ENCODE measurements at regions not wholly inside any gene's neighbourhood (a gene's known extent, or its start where the extent isn't known, plus 50 kb on each side); places are given as distances from the start of the nearest gene placed in this dataset.

DNA sequence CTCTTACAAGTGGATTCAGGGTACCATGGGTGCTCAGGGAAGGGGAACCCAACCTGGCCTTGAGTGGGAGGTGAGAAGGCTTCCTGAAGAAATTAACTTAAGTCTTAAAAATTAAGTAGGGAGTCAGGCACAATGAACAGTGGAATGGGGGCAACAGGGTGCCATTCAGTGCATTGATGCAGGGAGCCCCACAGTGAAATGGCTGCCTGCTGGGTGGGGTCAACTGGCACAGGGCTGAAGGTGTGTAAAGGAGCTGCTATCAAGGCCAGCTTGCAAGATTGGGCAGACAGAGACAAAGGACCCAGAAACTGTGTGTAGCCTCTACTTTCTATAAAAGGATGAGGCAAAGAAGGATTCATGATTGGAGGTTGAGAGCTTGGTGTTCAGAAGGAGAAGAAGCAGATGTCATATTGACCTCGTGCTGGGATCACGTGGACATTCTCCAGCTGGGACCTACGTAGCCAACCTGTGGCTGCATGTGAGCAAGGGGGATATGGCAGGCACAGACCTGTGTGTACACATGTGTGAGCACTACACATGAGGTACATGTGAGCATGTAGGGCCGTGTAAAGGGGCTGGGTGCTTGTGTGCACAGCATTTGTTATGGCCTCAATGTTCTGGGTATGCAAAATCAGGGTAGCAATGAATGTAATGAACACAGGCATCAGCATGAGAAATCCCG lies 209.5 kb upstream of the HAAO start:
- no peak overlapping the region for H3K27ac ChIP-seq (ENCODE audit: low read depth, low read length)
- TF ChIP-seq, protein P1, sequence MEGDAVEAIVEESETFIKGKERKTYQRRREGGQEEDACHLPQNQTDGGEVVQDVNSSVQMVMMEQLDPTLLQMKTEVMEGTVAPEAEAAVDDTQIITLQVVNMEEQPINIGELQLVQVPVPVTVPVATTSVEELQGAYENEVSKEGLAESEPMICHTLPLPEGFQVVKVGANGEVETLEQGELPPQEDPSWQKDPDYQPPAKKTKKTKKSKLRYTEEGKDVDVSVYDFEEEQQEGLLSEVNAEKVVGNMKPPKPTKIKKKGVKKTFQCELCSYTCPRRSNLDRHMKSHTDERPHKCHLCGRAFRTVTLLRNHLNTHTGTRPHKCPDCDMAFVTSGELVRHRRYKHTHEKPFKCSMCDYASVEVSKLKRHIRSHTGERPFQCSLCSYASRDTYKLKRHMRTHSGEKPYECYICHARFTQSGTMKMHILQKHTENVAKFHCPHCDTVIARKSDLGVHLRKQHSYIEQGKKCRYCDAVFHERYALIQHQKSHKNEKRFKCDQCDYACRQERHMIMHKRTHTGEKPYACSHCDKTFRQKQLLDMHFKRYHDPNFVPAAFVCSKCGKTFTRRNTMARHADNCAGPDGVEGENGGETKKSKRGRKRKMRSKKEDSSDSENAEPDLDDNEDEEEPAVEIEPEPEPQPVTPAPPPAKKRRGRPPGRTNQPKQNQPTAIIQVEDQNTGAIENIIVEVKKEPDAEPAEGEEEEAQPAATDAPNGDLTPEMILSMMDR (IDR thresholded peaks at IDR 0.05; ENCODE audit: extremely low read depth, low read depth, low read length), result no peak
- no peak for DNase-seq (ENCODE audit: insufficient read length, low spot score, missing footprints)
- no peaks in the 10 kb centered on the region for H3K27me3 ChIP-seq (ENCODE audit: insufficient read depth, low read length)
- H3K9me3 ChIP-seq (ENCODE audit: low read depth, low read length), result no peaks in the 10 kb centered on the region
- no peak overlapping the region for H3K4me3 ChIP-seq (ENCODE audit: insufficient read depth, low read length)
- no peak overlapping the region for H2AFZ ChIP-seq (ENCODE audit: low read length)
- H3K36me3 ChIP-seq (ENCODE audit: insufficient read depth, low read length), result no peaks in the 10 kb centered on the region
- no peak overlapping the region for H3K4me2 ChIP-seq (ENCODE audit: insufficient read depth, low read length)
- no peaks in the 10 kb centered on the region for H4K20me1 ChIP-seq (ENCODE audit: insufficient read depth, low read length)
- H3K79me2 ChIP-seq (ENCODE audit: insufficient read depth, low read length), result no peaks in the 10 kb centered on the region
- H3K4me1 ChIP-seq (ENCODE audit: insufficient read depth, low read length), result no peaks in the 10 kb centered on the region

- Histone ChIP-seq H3K27me3 (ENCODE audit: insufficient read depth, low read length) (no peaks in the 10 kb centered on the region), H3K27ac (ENCODE audit: low read depth, low read length) (no peak overlapping the region), H2AFZ (ENCODE audit: low read length) (no peak overlapping the region), H3K4me2 (ENCODE audit: insufficient read depth, low read length) (no peak overlapping the region), H3K4me1 (ENCODE audit: insufficient read depth, low read length) (no peaks in the 10 kb centered on the region), H3K9me3 (ENCODE audit: low read depth, low read length) (no peaks in the 10 kb centered on the region), H3K36me3 (ENCODE audit: insufficient read depth, low read length) (no peaks in the 10 kb centered on the region), H4K20me1 (ENCODE audit: insufficient read depth, low read length) (no peaks in the 10 kb centered on the region), H3K79me2 (ENCODE audit: insufficient read depth, low read length) (no peaks in the 10 kb centered on the region), H3K4me3 (ENCODE audit: insufficient read depth, low read length) (no peak overlapping the region)
- DNase-seq (ENCODE audit: insufficient read length, low spot score, missing footprints), result no peak
- TF ChIP-seq, protein P1 (IDR thresholded peaks at IDR 0.05; ENCODE audit: extremely low read depth, low read depth, low read length), result no peak
These were observed 208.6 kb upstream of the HAAO start for GRCh38 chr2:43001055-43001378.

- H3K36me3 ChIP-seq (ENCODE audit: insufficient read depth, low read length), result no peaks in the 10 kb centered on the region
- H3K4me1 ChIP-seq (ENCODE audit: insufficient read depth, low read length), result no peaks in the 10 kb centered on the region
- no peaks in the 10 kb centered on the region for H3K27me3 ChIP-seq (ENCODE audit: insufficient read depth, low read length)
- H3K4me3 ChIP-seq (ENCODE audit: insufficient read depth, low read length), result no peak overlapping the region
- H3K27ac ChIP-seq (ENCODE audit: low read depth, low read length), result no peak overlapping the region
- H2AFZ ChIP-seq (ENCODE audit: low read length), result no peak overlapping the region
- no peaks in the 10 kb centered on the region for H4K20me1 ChIP-seq (ENCODE audit: insufficient read depth, low read length)
- H3K79me2 ChIP-seq (ENCODE audit: insufficient read depth, low read length), result no peaks in the 10 kb centered on the region
- no peaks in the 10 kb centered on the region for H3K9me3 ChIP-seq (ENCODE audit: low read depth, low read length)
- H3K4me2 ChIP-seq (ENCODE audit: insufficient read depth, low read length), result no peak overlapping the region
- DNase-seq (ENCODE audit: insufficient read length, low spot score, missing footprints), result no peak
- TF ChIP-seq, protein P1 (IDR thresholded peaks at IDR 0.05; ENCODE audit: extremely low read depth, low read depth, low read length), result no peak
These were observed 208.1 kb upstream of the HAAO start for GRCh38 chr2:43000242-43001054.

DNA sequence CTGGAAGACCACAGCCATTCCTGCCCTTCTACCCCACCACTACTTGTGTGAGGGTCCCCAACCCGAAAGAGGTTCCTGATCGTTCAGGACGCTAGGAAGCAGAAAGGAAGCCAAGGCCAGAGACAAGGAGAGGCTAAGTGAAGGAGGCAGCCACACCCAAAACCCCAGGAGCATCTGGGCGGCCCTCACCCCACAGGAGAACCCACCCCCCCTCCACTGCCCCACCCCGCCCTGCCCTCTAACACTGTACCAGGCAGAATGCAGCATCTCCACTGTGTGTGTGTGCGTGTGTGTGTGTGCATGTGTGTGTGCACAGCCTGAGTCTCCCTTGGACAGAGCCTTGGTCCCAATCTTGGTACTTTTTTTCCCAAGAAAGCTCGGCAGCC lies 207.5 kb upstream of the HAAO start:
- H3K4me2 ChIP-seq (ENCODE audit: insufficient read depth, low read length), result no peak overlapping the region
- H3K79me2 ChIP-seq (ENCODE audit: insufficient read depth, low read length), result no peaks in the 10 kb centered on the region
- no peaks in the 10 kb centered on the region for H3K36me3 ChIP-seq (ENCODE audit: insufficient read depth, low read length)
- DNase-seq (ENCODE audit: insufficient read length, low spot score, missing footprints), result no peak
- H3K4me3 ChIP-seq (ENCODE audit: insufficient read depth, low read length), result no peak overlapping the region
- H3K9me3 ChIP-seq (ENCODE audit: low read depth, low read length), result no peaks in the 10 kb centered on the region
- H3K27me3 ChIP-seq (ENCODE audit: insufficient read depth, low read length), result no peaks in the 10 kb centered on the region
- H3K4me1 ChIP-seq (ENCODE audit: insufficient read depth, low read length), result no peaks in the 10 kb centered on the region
- TF ChIP-seq, protein P1 (IDR thresholded peaks at IDR 0.05; ENCODE audit: extremely low read depth, low read depth, low read length), result no peak
- no peak overlapping the region for H3K27ac ChIP-seq (ENCODE audit: low read depth, low read length)
- no peaks in the 10 kb centered on the region for H4K20me1 ChIP-seq (ENCODE audit: insufficient read depth, low read length)
- H2AFZ ChIP-seq (ENCODE audit: low read length), result no peak overlapping the region

All from osteoblast (primary cell).